Activated naive CD4-positive, alpha-beta T cell treated with anti-CD3 and anti-CD28 coated beads, Interleukin-2, amount 50 U/mL, for 16 hours (primary cell): ENCODE measurements at regions not wholly inside any gene's neighbourhood (a gene's known extent, or its start where the extent isn't known, plus 50 kb on each side); places are given as distances from the start of the nearest gene placed in this dataset.
"Not testable (repeated sequence)": the region's sequence is repeated elsewhere in the genome, so short reads cannot be mapped to it uniquely, and the experiment has no call there.

Source experiments
- DNase-seq: peaks from one replicate; pipeline ENCODE4 v3.0.0-alpha.2; 2020

GRCh38 chr2:7557376-7557775 is 640.2 kb downstream of the RNF144A start:
- DNase-seq, result no peak

- no peak for DNase-seq
Measured at GRCh38 chr2:7559791-7560190, 642.6 kb downstream of the RNF144A start.

GRCh38 chr2:7566382-7566881 is 649.2 kb downstream of the RNF144A start:
- DNase-seq, result no peak

GRCh38 chr2:7567116-7567515 is 649.9 kb downstream of the RNF144A start:
- not testable (repeated sequence) for DNase-seq

- DNase-seq, result peak; percentile 73
Measured at GRCh38 chr2:7567646-7568045, 650.4 kb downstream of the RNF144A start.

GRCh38 chr2:7570247-7570646 is 653.0 kb downstream of the RNF144A start:
- DNase-seq, result no peak

GRCh38 chr2:7571701-7572100 is 654.5 kb downstream of the RNF144A start:
- DNase-seq, result no peak

GRCh38 chr2:7572450-7572849 is 655.2 kb downstream of the RNF144A start:
- DNase-seq, result peak; percentile 33

- DNase-seq, result no peak
Measured at GRCh38 chr2:7573166-7573825, 656.1 kb downstream of the RNF144A start.

- no peak for DNase-seq
Measured at GRCh38 chr2:7574385-7574784, 657.2 kb downstream of the RNF144A start.

- no peak for DNase-seq
Measured at GRCh38 chr2:7577769-7578168, 660.6 kb downstream of the RNF144A start.

- DNase-seq, result no peak
Measured at GRCh38 chr2:7584017-7584416, 666.8 kb downstream of the RNF144A start.

- DNase-seq, result no peak
Measured at GRCh38 chr2:7586898-7587297, 669.7 kb downstream of the RNF144A start.

GRCh38 chr2:7588295-7588694 is 671.1 kb downstream of the RNF144A start:
- no peak for DNase-seq

GRCh38 chr2:7592618-7593140 is 675.5 kb downstream of the RNF144A start:
- DNase-seq, result no peak

- no peak for DNase-seq
Measured at GRCh38 chr2:7593360-7593759, 676.1 kb downstream of the RNF144A start.

- no peak for DNase-seq
Measured at GRCh38 chr2:7594211-7594610, 677.0 kb downstream of the RNF144A start.

- no peak for DNase-seq
Measured at GRCh38 chr2:7595206-7595605, 678.0 kb downstream of the RNF144A start.

- no peak for DNase-seq
Measured at GRCh38 chr2:7598402-7598801, 681.2 kb downstream of the RNF144A start.

GRCh38 chr2:7599462-7600258 is 682.4 kb downstream of the RNF144A start:
- DNase-seq, result no peak

- no peak for DNase-seq
Measured at GRCh38 chr2:7601990-7602389, 684.8 kb downstream of the RNF144A start.

GRCh38 chr2:7604456-7604855 is 687.2 kb downstream of the RNF144A start:
- no peak for DNase-seq

- DNase-seq, result no peak
Measured at GRCh38 chr2:7607441-7608173, 690.4 kb downstream of the RNF144A start.
